ENCODE measurements at regions not wholly inside any gene's neighbourhood (a gene's known extent, or its start where the extent isn't known, plus 50 kb on each side); places are given as distances from the start of the nearest gene placed in this dataset.

DNA sequence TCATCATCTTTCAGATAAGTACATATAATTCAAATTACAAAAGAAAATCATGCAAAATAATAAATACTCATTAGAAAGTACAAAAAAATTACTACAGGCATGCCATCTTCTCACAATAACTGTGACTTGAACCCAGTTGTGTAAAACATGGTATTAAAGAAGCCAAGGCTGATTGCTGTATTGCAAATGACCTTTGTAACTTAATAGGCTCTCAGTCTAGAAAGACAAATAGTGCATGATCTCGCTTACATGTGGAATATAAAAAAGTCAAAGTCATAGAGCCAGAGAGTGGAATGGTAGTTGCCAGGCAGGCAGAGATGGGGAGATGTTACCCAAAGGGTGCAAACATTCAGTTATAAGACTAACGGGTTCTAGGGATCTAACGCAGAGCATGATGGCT is 626.1 kb downstream of the COL12A1 start:
- Mint-ChIP-seq H3K36me3 (ENCODE audit: insufficient read depth, unreplicated experiment) (no peaks in the 10 kb centered on the region), H3K4me3 (ENCODE audit: unreplicated experiment) (no peak overlapping the region), H3K27ac (ENCODE audit: low read depth, unreplicated experiment) (no peak overlapping the region), H3K9me3 (ENCODE audit: unreplicated experiment) (no peaks in the 10 kb centered on the region), H3K4me1 (ENCODE audit: insufficient read depth, unreplicated experiment) (peaks cover 19% of the 10 kb centered on the region), H3K27me3 (ENCODE audit: insufficient read depth, unreplicated experiment) (no peaks in the 10 kb centered on the region)
- no peak for TF ChIP-seq CTCF (IDR thresholded peaks at IDR 0.05; ENCODE audit: unreplicated experiment)
- DNase-seq (ENCODE audit: unreplicated experiment): no peak
- POLR2A ChIA-PET: no interaction called here
- intact Hi-C loops (cut with micrococcal nuclease): no loop called here
- CTCF ChIA-PET: no interaction called here
- no TSS peak for BruUV-seq (replicated peaks)

GRCh38 chr6:74579047-74579446 is 626.8 kb downstream of the COL12A1 start:
- Mint-ChIP-seq H3K4me3 (ENCODE audit: unreplicated experiment) (no peak overlapping the region), H3K4me1 (ENCODE audit: insufficient read depth, unreplicated experiment) (peaks cover 19% of the 10 kb centered on the region), H3K27me3 (ENCODE audit: insufficient read depth, unreplicated experiment) (no peaks in the 10 kb centered on the region), H3K36me3 (ENCODE audit: insufficient read depth, unreplicated experiment) (no peaks in the 10 kb centered on the region), H3K9me3 (ENCODE audit: unreplicated experiment) (no peaks in the 10 kb centered on the region), H3K27ac (ENCODE audit: low read depth, unreplicated experiment) (peak overlapping the region; percentile 92)
- no peak for TF ChIP-seq CTCF (IDR thresholded peaks at IDR 0.05; ENCODE audit: unreplicated experiment)
- intact Hi-C loops (cut with micrococcal nuclease): no loop called here
- CTCF ChIA-PET: no interaction called here
- DNase-seq (ENCODE audit: unreplicated experiment): no peak
- POLR2A ChIA-PET: no interaction called here
- BruUV-seq (replicated peaks): no TSS peak

DNA sequence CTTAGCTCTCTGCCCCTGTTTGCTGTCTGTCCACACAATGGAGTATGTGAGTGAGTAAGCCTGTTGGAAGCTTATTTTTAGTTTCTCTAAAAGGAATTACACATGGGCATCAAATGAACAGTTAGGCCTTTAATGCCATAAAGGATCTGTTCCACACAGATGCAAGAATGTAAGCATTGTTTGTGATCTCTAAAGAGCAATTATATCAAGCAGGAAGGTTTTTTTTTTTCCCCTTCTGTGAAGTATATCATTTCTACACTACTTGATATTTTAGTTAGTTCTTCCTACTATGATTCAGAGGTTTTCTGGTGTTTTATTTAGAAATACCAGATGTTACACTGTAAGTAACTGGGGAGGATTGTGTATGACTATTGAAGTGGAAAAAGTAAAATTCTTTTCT is 627.5 kb downstream of the COL12A1 start:
- no peak overlapping the region for H3K4me3 Mint-ChIP-seq (ENCODE audit: unreplicated experiment)
- ChIA-PET POLR2A (interaction anchor here (0.7 kb wide), 1 partner anchor 58 kb away, joined by 3 read pairs; no protein-coding TSS in a partner anchor), CTCF (interaction anchor here (0.7 to 1.0 kb wide), 2 partner anchors 165 to 490 kb away, joined by 3 to 5 read pairs; no protein-coding TSS in a partner anchor)
- no peak for TF ChIP-seq CTCF (IDR thresholded peaks at IDR 0.05; ENCODE audit: unreplicated experiment)
- peak overlapping the region; percentile 92 for H3K27ac Mint-ChIP-seq (ENCODE audit: low read depth, unreplicated experiment)
- H3K27me3 Mint-ChIP-seq (ENCODE audit: insufficient read depth, unreplicated experiment): no peaks in the 10 kb centered on the region
- no peaks in the 10 kb centered on the region for H3K9me3 Mint-ChIP-seq (ENCODE audit: unreplicated experiment)
- DNase-seq (ENCODE audit: unreplicated experiment): peak; percentile 21
- peaks cover 19% of the 10 kb centered on the region for H3K4me1 Mint-ChIP-seq (ENCODE audit: insufficient read depth, unreplicated experiment)
- no TSS peak for BruUV-seq (replicated peaks)
- H3K36me3 Mint-ChIP-seq (ENCODE audit: insufficient read depth, unreplicated experiment): no peaks in the 10 kb centered on the region
- intact Hi-C loops (cut with micrococcal nuclease): no loop called here

DNA sequence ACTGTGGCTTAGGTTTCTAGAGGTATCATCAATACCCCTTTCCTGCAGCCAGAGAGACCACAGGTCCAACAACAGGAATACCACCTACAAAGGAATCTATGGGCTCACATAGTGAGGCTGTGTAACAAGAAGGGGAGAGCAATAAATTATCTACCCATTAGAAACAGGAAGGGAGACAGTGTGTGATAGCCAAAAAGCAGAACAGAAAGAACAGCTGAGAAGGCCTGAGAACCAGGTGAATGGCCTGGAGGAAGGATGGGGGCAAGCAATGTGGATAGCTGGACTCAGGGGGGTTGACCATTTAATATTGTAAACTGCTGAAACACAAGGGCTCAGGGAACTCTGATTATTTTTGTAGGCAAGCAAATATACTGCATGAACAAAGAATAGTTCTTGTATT is 628.2 kb downstream of the COL12A1 start:
- peak overlapping the region; percentile 92 for H3K27ac Mint-ChIP-seq (ENCODE audit: low read depth, unreplicated experiment)
- POLR2A ChIA-PET: interaction anchor here (0.7 kb wide), 1 partner anchor 57 kb away, joined by 3 read pairs; no protein-coding TSS in a partner anchor
- CTCF ChIA-PET: interaction anchor here (0.6 to 1.0 kb wide), 4 partner anchors 9 to 634 kb away, joined by 3 to 5 read pairs (median 3); no protein-coding TSS in a partner anchor
- intact Hi-C loops (cut with micrococcal nuclease): no loop called here
- H3K27me3 Mint-ChIP-seq (ENCODE audit: insufficient read depth, unreplicated experiment): no peaks in the 10 kb centered on the region
- no peak overlapping the region for H3K4me3 Mint-ChIP-seq (ENCODE audit: unreplicated experiment)
- H3K4me1 Mint-ChIP-seq (ENCODE audit: insufficient read depth, unreplicated experiment): peaks cover 19% of the 10 kb centered on the region
- H3K36me3 Mint-ChIP-seq (ENCODE audit: insufficient read depth, unreplicated experiment): no peaks in the 10 kb centered on the region
- no peaks in the 10 kb centered on the region for H3K9me3 Mint-ChIP-seq (ENCODE audit: unreplicated experiment)
- DNase-seq (ENCODE audit: unreplicated experiment): no peak
- no peak for TF ChIP-seq CTCF (IDR thresholded peaks at IDR 0.05; ENCODE audit: unreplicated experiment)
- no TSS peak for BruUV-seq (replicated peaks)
